Subcutaneous abdominal adipose tissue (tissue), 5 donors: ENCODE measurements at regions not wholly inside any gene's neighbourhood (a gene's known extent, or its start where the extent isn't known, plus 50 kb on each side); places are given as distances from the start of the nearest gene placed in this dataset.
"Not testable (repeated sequence)": the region's sequence is repeated elsewhere in the genome, so short reads cannot be mapped to it uniquely, and the experiment has no call there.

Experiments used
- H3K27ac ChIP-seq: one replicate; pipeline ENCODE4 v1.7.0; 2013; ENCODE audit warnings: low read depth, mild to moderate bottlenecking, inconsistent platforms, low read length, moderate library complexity
- H3K27me3 ChIP-seq, 5 donors: one replicate each; pipeline ENCODE4 v1.7.0; 2013; ENCODE audit warnings: low read length in 5 of 5, inconsistent platforms in 1 of 5; ENCODE audit not compliant: control insufficient read depth in 5 of 5, insufficient read depth in 4 of 5
- H3K36me3 ChIP-seq, 5 donors: one replicate each; pipeline ENCODE4 v1.7.0; 2013; ENCODE audit warnings: low read length in 5 of 5; ENCODE audit not compliant: control insufficient read depth in 5 of 5, insufficient read depth in 5 of 5
- H3K4me1 ChIP-seq, 5 donors: one replicate each; pipeline ENCODE4 v1.7.0; 2013; ENCODE audit warnings: low read length in 5 of 5, mild to moderate bottlenecking in 3 of 5, moderate library complexity in 1 of 5; ENCODE audit not compliant: control insufficient read depth in 5 of 5, insufficient read depth in 5 of 5
- H3K4me3 ChIP-seq, 5 donors: one replicate each; pipeline ENCODE4 v1.7.0; 2013; ENCODE audit warnings: low read length in 5 of 5, low read depth in 1 of 5
- H3K9ac ChIP-seq, 5 donors: one replicate each; pipeline ENCODE4 v1.7.0; 2013; ENCODE audit warnings: low read length in 5 of 5, mild to moderate bottlenecking in 4 of 5, moderate library complexity in 3 of 5
- H3K9me3 ChIP-seq, 5 donors: one replicate each; pipeline ENCODE4 v1.7.0; 2013; ENCODE audit warnings: low read length in 5 of 5; ENCODE audit not compliant: control insufficient read depth in 5 of 5
- donor health status: healthy.
- donor health status: healthy.
- donor health status: healthy.
- donor health status: healthy.
- donor health status: healthy.

DNA sequence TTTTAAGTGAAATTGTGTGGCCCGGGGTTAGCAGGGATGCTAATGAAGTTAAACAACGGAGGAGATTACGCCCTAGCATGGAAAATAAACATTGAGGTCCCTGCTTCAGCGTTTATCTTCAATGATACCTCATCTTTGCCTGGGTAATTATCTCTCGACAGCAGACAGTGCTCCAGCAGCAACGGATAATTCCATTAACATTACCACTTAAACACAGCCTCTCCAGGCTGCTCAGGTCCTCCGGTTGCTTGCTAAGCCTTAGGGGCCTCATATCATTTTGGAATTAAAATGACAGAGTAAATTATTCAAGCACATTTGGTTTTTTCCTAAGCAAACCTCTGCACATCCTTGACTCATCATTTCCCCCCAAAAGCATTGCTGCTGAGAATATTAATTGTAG lies 281.5 kb upstream of the KLF3 start:
- Histone ChIP-seq H3K36me3 (no peaks in the 10 kb centered on the region), H3K4me1 (peaks cover 2 to 59% (median 46%) of the 10 kb centered on the region in 5 donors), H3K4me3 (no peak overlapping the region), H3K27me3 (no peaks in the 10 kb centered on the region), H3K9ac (no peak overlapping the region), H3K9me3 (no peaks in the 10 kb centered on the region), H3K27ac (peak overlapping the region; percentile 58)

DNA sequence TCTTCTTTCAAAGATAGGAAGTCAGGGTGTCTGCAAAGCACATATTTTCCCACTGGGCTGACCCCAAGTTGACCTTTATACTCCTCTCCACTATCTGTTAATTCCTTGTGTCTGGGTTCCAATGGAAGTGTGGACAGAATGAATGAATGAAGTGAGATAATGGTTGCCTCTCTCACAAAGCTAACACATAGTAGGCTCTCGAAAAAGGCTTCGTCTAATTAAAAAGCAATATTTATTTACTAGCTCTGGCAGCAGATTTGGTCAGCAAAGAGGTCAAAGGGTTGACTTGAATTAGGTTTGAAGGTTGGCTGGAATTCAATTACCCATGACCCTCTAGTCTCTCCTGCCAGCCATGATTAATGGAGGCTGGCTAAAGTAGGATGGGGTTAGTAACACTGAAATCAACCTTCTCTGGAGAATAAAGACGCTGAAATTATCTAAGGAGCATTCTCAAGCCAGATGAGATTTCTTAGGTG lies 280.3 kb upstream of the KLF3 start:
- no peaks in the 10 kb centered on the region for H3K36me3 ChIP-seq
- H3K27ac ChIP-seq, result peak overlapping the region; percentile 58
- no peaks in the 10 kb centered on the region for H3K27me3 ChIP-seq
- H3K9ac ChIP-seq, result peak overlapping the region in 1 of 5 donors; percentile 34
- H3K4me1 ChIP-seq, result peaks cover 2 to 64% (median 50%) of the 10 kb centered on the region in 5 donors
- H3K4me3 ChIP-seq, result no peak overlapping the region
- H3K9me3 ChIP-seq, result no peaks in the 10 kb centered on the region

DNA sequence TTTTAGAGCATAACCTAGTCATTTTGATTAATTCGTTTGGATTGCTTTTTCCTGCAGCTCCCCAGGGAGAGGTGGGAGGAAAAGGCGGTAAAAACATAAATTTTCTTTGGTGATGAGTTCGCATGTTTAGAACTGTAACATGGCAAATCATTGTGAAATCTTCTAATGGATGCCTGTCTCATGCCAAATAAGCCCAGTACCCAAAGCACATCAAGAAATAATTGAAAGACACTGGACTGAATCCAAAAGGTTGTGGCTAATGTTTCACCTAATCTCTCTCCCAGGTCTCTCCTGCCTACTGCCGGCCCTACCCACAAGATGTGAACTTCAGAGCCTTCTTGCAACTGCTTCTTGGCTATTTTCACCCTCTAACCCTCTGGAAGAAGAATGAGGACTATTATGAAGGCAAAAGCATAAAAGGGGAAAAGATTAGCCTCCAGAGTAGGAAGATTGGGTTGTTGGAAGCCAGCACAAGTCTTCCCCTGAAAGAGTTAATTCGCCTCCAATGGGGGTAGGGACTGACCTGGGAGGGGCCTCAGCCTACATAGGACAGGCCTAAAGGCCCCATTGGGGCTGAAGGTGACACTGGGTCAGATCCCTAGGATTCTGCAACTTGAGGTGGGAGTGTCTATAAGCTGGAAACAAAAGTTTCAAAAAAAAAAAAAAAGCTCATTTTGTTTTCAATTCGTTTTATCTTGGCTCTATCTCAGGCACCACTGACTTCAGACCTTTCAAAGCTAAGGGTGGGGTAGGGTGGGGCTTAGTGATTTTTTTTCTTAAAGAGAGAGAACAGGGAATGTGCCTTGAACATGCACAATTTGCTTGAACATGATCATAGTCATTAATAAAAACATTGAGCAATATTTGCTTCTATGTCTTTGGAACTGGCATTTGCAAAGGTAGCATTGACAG lies 278.6 kb upstream of the KLF3 start:
- Histone ChIP-seq H3K4me1 (peaks cover 2 to 64% (median 50%) of the 10 kb centered on the region in 5 donors), H3K27me3 (no peaks in the 10 kb centered on the region), H3K36me3 (no peaks in the 10 kb centered on the region), H3K4me3 (no peak overlapping the region), H3K9ac (no peak overlapping the region), H3K27ac (peak overlapping the region; percentile 63), H3K9me3 (no peaks in the 10 kb centered on the region)

DNA sequence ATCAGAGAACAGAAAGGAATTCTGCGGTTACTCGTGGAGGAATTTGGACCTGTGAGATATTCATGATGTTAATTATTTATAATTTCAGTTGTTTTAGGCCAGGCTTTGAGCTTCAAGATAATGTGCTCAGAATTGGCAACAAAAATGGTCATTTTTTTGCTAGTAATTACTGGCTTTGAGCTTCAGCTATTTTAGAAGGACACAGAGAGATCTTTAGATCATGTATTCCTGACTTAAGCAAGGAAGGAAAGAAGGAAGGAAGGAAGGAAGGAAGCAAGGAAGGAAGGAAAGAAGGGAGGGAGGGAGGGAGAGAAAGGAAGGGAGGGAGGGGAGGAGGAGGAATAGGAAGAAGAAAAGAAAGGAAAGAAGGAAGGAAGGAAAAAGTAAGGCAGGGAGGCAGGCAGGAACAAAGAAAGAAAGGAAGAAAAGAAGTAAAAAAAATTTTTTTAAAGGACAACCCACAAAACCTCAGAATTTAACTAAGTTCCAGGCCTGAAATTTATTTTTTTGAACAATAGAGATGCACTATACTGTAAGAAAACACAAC lies 277.9 kb upstream of the KLF3 start:
- Histone ChIP-seq H3K27ac (peak overlapping the region; percentile 51), H3K4me1 (peaks cover 2 to 64% (median 50%) of the 10 kb centered on the region in 5 donors), H3K9ac (no peak overlapping the region)

DNA sequence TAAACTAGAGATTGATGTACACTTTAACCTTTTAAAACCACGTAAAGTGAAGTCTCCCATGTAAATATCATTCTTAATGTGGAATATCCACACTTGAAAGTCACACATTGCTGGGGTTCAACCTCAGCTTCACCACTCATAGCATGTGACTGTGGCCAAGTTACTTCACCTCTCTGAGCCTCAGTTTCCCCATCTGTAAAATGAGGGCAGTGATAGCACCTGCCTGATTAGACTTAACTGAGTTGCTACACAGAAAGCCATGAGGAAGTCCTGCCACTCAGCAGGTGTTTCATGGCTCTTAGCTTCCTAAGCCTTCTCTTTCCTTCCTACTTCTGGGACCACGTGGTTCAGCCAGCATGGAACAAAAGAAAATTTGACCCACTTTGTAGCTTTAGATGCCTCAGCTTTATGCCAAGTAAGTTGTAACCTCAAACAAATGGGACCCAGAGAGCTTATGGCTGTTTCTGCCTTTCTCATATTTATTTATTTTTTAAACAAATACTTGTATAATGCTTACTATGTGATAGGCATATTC lies 277.3 kb upstream of the KLF3 start:
- H3K27ac ChIP-seq, result peak overlapping the region; percentile 3
- H3K9ac ChIP-seq, result no peak overlapping the region
- no peaks in the 10 kb centered on the region for H3K9me3 ChIP-seq
- H3K36me3 ChIP-seq, result no peaks in the 10 kb centered on the region
- H3K27me3 ChIP-seq, result no peaks in the 10 kb centered on the region
- peaks cover 2 to 58% (median 50%) of the 10 kb centered on the region in 5 donors for H3K4me1 ChIP-seq
- no peak overlapping the region for H3K4me3 ChIP-seq

More for the DNA sequence above, 277.9 kb upstream of the KLF3 start:
- Histone ChIP-seq H3K27me3 (no peaks in the 10 kb centered on the region), H3K4me3 (no peak overlapping the region), H3K9me3 (no peaks in the 10 kb centered on the region), H3K36me3 (no peaks in the 10 kb centered on the region)

DNA sequence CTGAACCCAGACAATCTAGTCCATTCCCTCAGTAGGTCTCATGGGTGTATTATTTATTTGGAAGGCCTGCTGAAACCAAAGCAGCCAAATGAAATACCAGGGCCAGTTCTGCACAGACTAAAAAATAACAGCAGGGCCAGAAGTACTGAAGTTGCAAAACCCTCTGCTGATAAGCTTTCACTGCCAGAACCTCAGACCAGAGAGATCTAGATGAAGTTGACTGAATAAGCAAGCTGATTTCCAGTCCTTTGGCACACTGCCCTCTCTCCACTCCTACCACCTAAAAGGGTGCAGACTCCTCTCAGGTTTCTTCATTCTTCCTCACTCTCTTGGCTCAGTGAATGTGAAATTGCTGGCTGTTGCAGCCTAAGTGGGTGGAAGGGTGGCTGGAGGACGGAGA lies 276.7 kb upstream of the KLF3 start:
- H3K4me3 ChIP-seq, result no peak overlapping the region
- peaks cover 0 to 5% (median 5%) of the 10 kb centered on the region in 5 donors for H3K9me3 ChIP-seq
- peak overlapping the region; percentile 3 for H3K27ac ChIP-seq
- no peaks in the 10 kb centered on the region for H3K27me3 ChIP-seq
- H3K9ac ChIP-seq, result no peak overlapping the region
- H3K36me3 ChIP-seq, result no peaks in the 10 kb centered on the region
- peaks cover 2 to 52% (median 44%) of the 10 kb centered on the region in 5 donors for H3K4me1 ChIP-seq

DNA sequence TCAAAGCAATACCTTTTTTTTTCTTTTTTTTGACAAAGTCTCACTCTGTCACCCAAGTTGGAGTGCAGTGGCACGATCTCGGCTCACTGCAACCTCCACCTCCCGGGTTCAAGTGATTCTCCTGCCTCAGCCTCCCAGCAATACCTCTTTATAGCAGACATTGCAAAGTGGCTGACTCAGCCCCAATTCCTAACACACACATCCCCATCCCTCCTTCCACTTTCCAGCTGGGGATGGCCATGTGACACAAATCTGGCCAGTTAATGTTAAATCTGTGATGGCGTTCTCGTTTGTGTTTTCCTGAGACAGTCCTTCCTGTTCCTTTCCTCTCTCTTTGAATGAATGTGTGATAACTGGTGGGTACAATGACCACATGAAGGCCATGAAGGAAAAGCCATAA lies 276.2 kb upstream of the KLF3 start:
- Histone ChIP-seq H3K27ac (peak overlapping the region; percentile 7), H3K4me3 (no peak overlapping the region), H3K36me3 (no peaks in the 10 kb centered on the region), H3K27me3 (no peaks in the 10 kb centered on the region), H3K9ac (no peak overlapping the region), H3K9me3 (peaks cover 0 to 9% (median 7%) of the 10 kb centered on the region in 5 donors), H3K4me1 (peaks cover 2 to 49% (median 40%) of the 10 kb centered on the region in 5 donors)

DNA sequence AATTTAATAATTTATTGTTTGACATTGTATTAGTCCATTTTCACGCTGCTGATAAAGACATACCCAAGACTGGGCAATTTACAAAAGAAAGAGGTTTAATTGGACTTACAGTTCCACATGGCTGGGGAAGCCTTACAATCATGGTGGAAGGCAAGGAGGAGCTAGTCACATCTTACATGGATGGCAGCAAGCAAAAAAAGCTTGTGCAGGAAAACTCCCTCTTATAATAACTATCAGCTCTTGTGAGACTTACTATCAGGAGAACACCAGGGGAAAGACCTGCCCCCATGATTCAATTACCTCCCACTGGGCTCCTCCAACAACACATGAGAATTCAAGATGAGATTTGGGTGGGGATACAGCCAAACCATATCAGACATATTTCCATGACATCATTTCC lies 275.1 kb upstream of the KLF3 start:
- not testable (repeated sequence) for H3K27me3 ChIP-seq, H3K27ac ChIP-seq, H3K9me3 ChIP-seq, H3K9ac ChIP-seq, H3K36me3 ChIP-seq, H3K4me3 ChIP-seq
- peaks cover 0 to 39% (median 31%) of the 10 kb centered on the region in 5 donors for H3K4me1 ChIP-seq

DNA sequence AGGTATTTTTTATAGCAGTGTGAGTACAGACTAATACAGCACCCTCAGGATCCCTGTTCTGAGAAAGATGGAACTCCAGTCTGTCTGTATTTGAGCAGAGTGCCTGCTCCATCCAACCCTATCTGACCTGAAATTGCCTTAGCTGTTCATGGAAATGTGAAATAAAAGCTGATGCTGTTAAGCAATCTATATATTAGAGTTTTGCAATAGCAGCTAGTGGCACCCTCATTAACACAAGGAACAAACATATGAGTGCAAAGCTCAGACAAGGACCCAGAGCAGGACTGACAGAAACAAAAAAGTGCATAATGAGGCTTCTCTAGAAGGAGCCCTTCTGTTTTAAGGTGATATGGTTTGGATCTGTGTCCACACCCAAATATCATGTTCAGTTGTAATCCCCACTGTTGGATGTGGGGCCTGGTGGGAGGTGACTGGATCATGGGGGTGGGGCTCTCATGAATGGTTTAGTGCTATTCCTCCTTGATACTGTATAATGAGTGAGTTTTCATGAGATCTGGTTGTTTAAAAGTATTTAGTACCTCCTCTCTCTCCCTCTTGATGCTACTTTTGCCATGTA lies 272.9 kb upstream of the KLF3 start:
- Histone ChIP-seq H3K4me3 (no peak overlapping the region), H3K9me3 (peaks cover 0 to 9% (median 7%) of the 10 kb centered on the region in 5 donors), H3K9ac (no peak overlapping the region), H3K36me3 (no peaks in the 10 kb centered on the region), H3K4me1 (peaks cover 0 to 20% (median 15%) of the 10 kb centered on the region in 5 donors), H3K27me3 (no peaks in the 10 kb centered on the region), H3K27ac (no peak overlapping the region)
